DND-41 (cell line): ENCODE measurements at regions not wholly inside any gene's neighbourhood (a gene's known extent, or its start where the extent isn't known, plus 50 kb on each side); places are given as distances from the start of the nearest gene placed in this dataset.

Experiments used
- EZH2 ChIP-seq: IDR thresholded peaks from 3 replicates; pipeline ENCODE4 v1.6.1; 2012; ENCODE audit warnings: borderline replicate concordance, low read depth, mild to moderate bottlenecking, moderate library complexity, low read length, inconsistent platforms; ENCODE audit not compliant: severe bottlenecking
- TF ChIP-seq, protein P1 (sequence below): IDR thresholded peaks from 2 replicates; pipeline ENCODE4 v1.5.1; 2012; ENCODE audit warnings: borderline replicate concordance, low read length, moderate library complexity, mild to moderate bottlenecking; ENCODE audit not compliant: poor library complexity, severe bottlenecking; ENCODE audit errors: extremely low read depth

GRCh38 chr15:70435369-70435768, 328.0 kb downstream of the UACA start:
- TF ChIP-seq, protein P1, sequence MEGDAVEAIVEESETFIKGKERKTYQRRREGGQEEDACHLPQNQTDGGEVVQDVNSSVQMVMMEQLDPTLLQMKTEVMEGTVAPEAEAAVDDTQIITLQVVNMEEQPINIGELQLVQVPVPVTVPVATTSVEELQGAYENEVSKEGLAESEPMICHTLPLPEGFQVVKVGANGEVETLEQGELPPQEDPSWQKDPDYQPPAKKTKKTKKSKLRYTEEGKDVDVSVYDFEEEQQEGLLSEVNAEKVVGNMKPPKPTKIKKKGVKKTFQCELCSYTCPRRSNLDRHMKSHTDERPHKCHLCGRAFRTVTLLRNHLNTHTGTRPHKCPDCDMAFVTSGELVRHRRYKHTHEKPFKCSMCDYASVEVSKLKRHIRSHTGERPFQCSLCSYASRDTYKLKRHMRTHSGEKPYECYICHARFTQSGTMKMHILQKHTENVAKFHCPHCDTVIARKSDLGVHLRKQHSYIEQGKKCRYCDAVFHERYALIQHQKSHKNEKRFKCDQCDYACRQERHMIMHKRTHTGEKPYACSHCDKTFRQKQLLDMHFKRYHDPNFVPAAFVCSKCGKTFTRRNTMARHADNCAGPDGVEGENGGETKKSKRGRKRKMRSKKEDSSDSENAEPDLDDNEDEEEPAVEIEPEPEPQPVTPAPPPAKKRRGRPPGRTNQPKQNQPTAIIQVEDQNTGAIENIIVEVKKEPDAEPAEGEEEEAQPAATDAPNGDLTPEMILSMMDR = no peak
- TF ChIP-seq EZH2 = no peak
